Ovary (tissue), 3 donors: ENCODE measurements at regions not wholly inside any gene's neighbourhood (a gene's known extent, or its start where the extent isn't known, plus 50 kb on each side); places are given as distances from the start of the nearest gene placed in this dataset.

Source experiments
- CTCF ChIP-seq, 3 donors: fragments of 450-650 bp in 2 of 3; fragments of 200-600 bp in 1 of 3; IDR thresholded peaks; one replicate each; pipeline versions ENCODE4 v1.5.1 to v1.8.0; 2016 to 2022; ENCODE audit warnings: antibody characterized with exemption in 3 of 3, mild to moderate bottlenecking in 1 of 3
- EP300 ChIP-seq: sonication (generic); formaldehyde crosslinking; IDR thresholded peaks from one replicate; pipeline ENCODE4 v1.6.1; 2017; ENCODE audit warnings: antibody characterized with exemption
- POLR2A ChIP-seq: fragments of 450-650 bp; IDR thresholded peaks from one replicate; pipeline ENCODE4 v1.6.1; 2017; ENCODE audit warnings: antibody characterized with exemption, mild to moderate bottlenecking, moderate library complexity
- donor health status: DM: no; HTN: no; CAD: no.

GRCh38 chr9:106019039-106019680, 324.8 kb downstream of the TMEM38B start:
- no peak for TF ChIP-seq POLR2A
- peak in 1 of 3 donors; percentile 50 for TF ChIP-seq CTCF (IDR thresholded peaks at IDR 0.05)
- TF ChIP-seq EP300, result no peak
